GM10266 (cell line): ENCODE measurements at regions not wholly inside any gene's neighbourhood (a gene's known extent, or its start where the extent isn't known, plus 50 kb on each side); places are given as distances from the start of the nearest gene placed in this dataset.

Source experiments
- DNase-seq: peaks from one replicate; pipeline ENCODE4 v3.0.0; 2012; ENCODE audit errors: extremely low spot score
- CTCF ChIP-seq: IDR thresholded peaks from 2 replicates; pipeline ENCODE4 v1.5.1; 2012; ENCODE audit warnings: mild to moderate bottlenecking, low read depth; ENCODE audit not compliant: control insufficient read depth, insufficient read depth; ENCODE audit errors: missing control alignments

GRCh38 chr13:85501616-85502015 is 297.6 kb downstream of the SLITRK6 start:
- no peak for DNase-seq
- no peak for TF ChIP-seq CTCF

GRCh38 chr13:85500696-85501256 is 298.4 kb downstream of the SLITRK6 start:
- no peak for DNase-seq
- no peak for TF ChIP-seq CTCF

GRCh38 chr13:85498774-85499173 is 300.4 kb downstream of the SLITRK6 start:
- no peak for TF ChIP-seq CTCF
- no peak for DNase-seq

- TF ChIP-seq CTCF: no peak
- no peak for DNase-seq
Measured at GRCh38 chr13:85497652-85498051, 301.6 kb downstream of the SLITRK6 start.

- no peak for TF ChIP-seq CTCF
- no peak for DNase-seq
Measured at GRCh38 chr13:85492283-85492682, 306.9 kb downstream of the SLITRK6 start.

GRCh38 chr13:85486663-85487062 is 312.6 kb downstream of the SLITRK6 start:
- DNase-seq: no peak
- no peak for TF ChIP-seq CTCF

- no peak for TF ChIP-seq CTCF
- no peak for DNase-seq
Measured at GRCh38 chr13:85473144-85473543, 326.1 kb downstream of the SLITRK6 start.
